ENCODE measurements at regions not wholly inside any gene's neighbourhood (a gene's known extent, or its start where the extent isn't known, plus 50 kb on each side); places are given as distances from the start of the nearest gene placed in this dataset.

GRCh38 chr4:83852085-83852451 lies 316.2 kb downstream of the GPAT3 start:
- Histone ChIP-seq H3K4me1 (ENCODE audit: control insufficient read depth in 5 of 5, insufficient read depth in 5 of 5, low read length in 5 of 5) (no peaks in the 10 kb centered on the region), H3K27me3 (ENCODE audit: control insufficient read depth in 3 of 3, insufficient read depth in 3 of 3, low read length in 2 of 3) (no peaks in the 10 kb centered on the region), H3K27ac (ENCODE audit: low read depth in 1 of 2, low read length in 1 of 2) (no peak overlapping the region), H3K9me3 (ENCODE audit: control insufficient read depth in 4 of 4, insufficient read depth in 3 of 4, low read length in 3 of 4) (no peaks in the 10 kb centered on the region), H3K36me3 (ENCODE audit: control insufficient read depth in 4 of 4, insufficient read depth in 4 of 4, low read length in 4 of 4) (no peaks in the 10 kb centered on the region), H3K4me3 (no peak overlapping the region), H3K9ac (ENCODE audit: insufficient read depth in 1 of 2, low read length in 2 of 2) (no peak overlapping the region)
- no peak for DNase-seq
- 26% methylated on average over 1 of the region's 1 CpG for WGBS, 2 donors
- no peak for TF ChIP-seq CTCF (IDR thresholded peaks at IDR 0.05; ENCODE audit: control extremely low read depth, extremely low read depth)
- no peak for ATAC-seq (ENCODE audit: insufficient read depth, low FRiP score)

- no peaks in the 10 kb centered on the region for H3K27me3 ChIP-seq (ENCODE audit: control insufficient read depth in 3 of 3, insufficient read depth in 3 of 3, low read length in 2 of 3)
- no peak overlapping the region for H3K27ac ChIP-seq (ENCODE audit: low read depth in 1 of 2, low read length in 1 of 2)
- no peak overlapping the region for H3K4me3 ChIP-seq
- H3K4me1 ChIP-seq (ENCODE audit: control insufficient read depth in 5 of 5, insufficient read depth in 5 of 5, low read length in 5 of 5), result no peaks in the 10 kb centered on the region
- no peaks in the 10 kb centered on the region for H3K9me3 ChIP-seq (ENCODE audit: control insufficient read depth in 4 of 4, insufficient read depth in 3 of 4, low read length in 3 of 4)
- ATAC-seq (ENCODE audit: insufficient read depth, low FRiP score) (peak; percentile 31), DNase-seq (peak in 2 of 3 donors; percentile 1 to 26)
- no peaks in the 10 kb centered on the region for H3K36me3 ChIP-seq (ENCODE audit: control insufficient read depth in 4 of 4, insufficient read depth in 4 of 4, low read length in 4 of 4)
- 34 to 37% methylated on average over 10 of the region's 10 CpGs for WGBS, 2 donors
- no peak overlapping the region for H3K9ac ChIP-seq (ENCODE audit: insufficient read depth in 1 of 2, low read length in 2 of 2)
- TF ChIP-seq CTCF (IDR thresholded peaks at IDR 0.05; ENCODE audit: control extremely low read depth, extremely low read depth), result no peak
These were observed 315.6 kb downstream of the GPAT3 start for GRCh38 chr4:83851261-83852084.

GRCh38 chr4:83850435-83850834 lies 314.5 kb downstream of the GPAT3 start:
- Histone ChIP-seq H3K4me3 (no peak overlapping the region), H3K9ac (ENCODE audit: insufficient read depth in 1 of 2, low read length in 2 of 2) (no peak overlapping the region), H3K27me3 (ENCODE audit: control insufficient read depth in 3 of 3, insufficient read depth in 3 of 3, low read length in 2 of 3) (no peaks in the 10 kb centered on the region), H3K4me1 (ENCODE audit: control insufficient read depth in 5 of 5, insufficient read depth in 5 of 5, low read length in 5 of 5) (no peaks in the 10 kb centered on the region), H3K27ac (ENCODE audit: low read depth in 1 of 2, low read length in 1 of 2) (no peak overlapping the region), H3K9me3 (ENCODE audit: control insufficient read depth in 4 of 4, insufficient read depth in 3 of 4, low read length in 3 of 4) (no peaks in the 10 kb centered on the region), H3K36me3 (ENCODE audit: control insufficient read depth in 4 of 4, insufficient read depth in 4 of 4, low read length in 4 of 4) (no peaks in the 10 kb centered on the region)
- no peak for TF ChIP-seq CTCF (IDR thresholded peaks at IDR 0.05; ENCODE audit: control extremely low read depth, extremely low read depth)
- ATAC-seq (ENCODE audit: insufficient read depth, low FRiP score) (no peak), DNase-seq (peak in 1 of 3 donors; percentile 3)
- 62 to 78% methylated on average over 6 of the region's 6 CpGs for WGBS, 2 donors

Measured in lung (tissue), 11 donors.